ENCODE measurements at regions not wholly inside any gene's neighbourhood (a gene's known extent, or its start where the extent isn't known, plus 50 kb on each side); places are given as distances from the start of the nearest gene placed in this dataset.

GRCh38 chr2:225889452-225889851, 489.9 kb downstream of the NYAP2 start:
- TF ChIP-seq REST (IDR thresholded peaks at IDR 0.05; ENCODE audit: unreplicated experiment) (no peak), EZH2 (IDR thresholded peaks at IDR 0.05; ENCODE audit: low read depth, unreplicated experiment) (no peak)
